ENCODE measurements at regions not wholly inside any gene's neighbourhood (a gene's known extent, or its start where the extent isn't known, plus 50 kb on each side); places are given as distances from the start of the nearest gene placed in this dataset.

DNA sequence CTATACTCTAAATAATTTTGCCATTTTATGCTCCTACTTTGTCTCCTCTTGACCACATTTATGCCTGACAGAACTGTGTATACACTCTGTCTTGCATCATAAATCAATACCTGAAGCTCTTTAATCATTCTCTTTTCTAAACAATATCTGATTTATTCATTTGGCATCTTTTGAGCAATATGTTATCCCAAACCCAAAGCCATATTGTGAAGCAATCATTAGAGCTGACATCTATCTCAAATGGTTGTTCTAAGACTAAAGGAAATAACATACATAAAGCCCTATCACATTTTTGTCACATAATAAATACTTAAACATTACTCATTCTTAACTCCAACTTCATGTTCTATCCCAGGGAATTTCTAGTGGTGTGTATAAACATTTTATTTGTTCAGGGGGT is 717.6 kb downstream of the SORCS1 start:
- no peak for DNase-seq
- no peaks in the 10 kb centered on the region for H3K9me3 ChIP-seq
- no peak overlapping the region for H3K4me3 ChIP-seq
- TF ChIP-seq, protein P1, sequence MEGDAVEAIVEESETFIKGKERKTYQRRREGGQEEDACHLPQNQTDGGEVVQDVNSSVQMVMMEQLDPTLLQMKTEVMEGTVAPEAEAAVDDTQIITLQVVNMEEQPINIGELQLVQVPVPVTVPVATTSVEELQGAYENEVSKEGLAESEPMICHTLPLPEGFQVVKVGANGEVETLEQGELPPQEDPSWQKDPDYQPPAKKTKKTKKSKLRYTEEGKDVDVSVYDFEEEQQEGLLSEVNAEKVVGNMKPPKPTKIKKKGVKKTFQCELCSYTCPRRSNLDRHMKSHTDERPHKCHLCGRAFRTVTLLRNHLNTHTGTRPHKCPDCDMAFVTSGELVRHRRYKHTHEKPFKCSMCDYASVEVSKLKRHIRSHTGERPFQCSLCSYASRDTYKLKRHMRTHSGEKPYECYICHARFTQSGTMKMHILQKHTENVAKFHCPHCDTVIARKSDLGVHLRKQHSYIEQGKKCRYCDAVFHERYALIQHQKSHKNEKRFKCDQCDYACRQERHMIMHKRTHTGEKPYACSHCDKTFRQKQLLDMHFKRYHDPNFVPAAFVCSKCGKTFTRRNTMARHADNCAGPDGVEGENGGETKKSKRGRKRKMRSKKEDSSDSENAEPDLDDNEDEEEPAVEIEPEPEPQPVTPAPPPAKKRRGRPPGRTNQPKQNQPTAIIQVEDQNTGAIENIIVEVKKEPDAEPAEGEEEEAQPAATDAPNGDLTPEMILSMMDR (IDR thresholded peaks at IDR 0.05), result no peak
- no peak for TF ChIP-seq POLR2A (IDR thresholded peaks at IDR 0.05)
- no peaks in the 10 kb centered on the region for H3K4me1 ChIP-seq
- H3K36me3 ChIP-seq, result no peaks in the 10 kb centered on the region
- no peak overlapping the region for H3K27ac ChIP-seq
- intact Hi-C loops (cut with DNase I; ENCODE audit: low total_unique reads), result no loop called here
- H3K27me3 ChIP-seq, result no peaks in the 10 kb centered on the region

- Histone ChIP-seq H3K4me1 (no peaks in the 10 kb centered on the region), H3K4me3 (no peak overlapping the region), H3K36me3 (no peaks in the 10 kb centered on the region), H3K9me3 (no peaks in the 10 kb centered on the region), H3K27me3 (no peaks in the 10 kb centered on the region), H3K27ac (no peak overlapping the region)
- no peak for DNase-seq
- intact Hi-C loops (cut with DNase I; ENCODE audit: low total_unique reads), result no loop called here
- TF ChIP-seq, protein P1 (IDR thresholded peaks at IDR 0.05), result no peak
These were observed 722.3 kb downstream of the SORCS1 start for GRCh38 chr10:106442223-106442622.

DNA sequence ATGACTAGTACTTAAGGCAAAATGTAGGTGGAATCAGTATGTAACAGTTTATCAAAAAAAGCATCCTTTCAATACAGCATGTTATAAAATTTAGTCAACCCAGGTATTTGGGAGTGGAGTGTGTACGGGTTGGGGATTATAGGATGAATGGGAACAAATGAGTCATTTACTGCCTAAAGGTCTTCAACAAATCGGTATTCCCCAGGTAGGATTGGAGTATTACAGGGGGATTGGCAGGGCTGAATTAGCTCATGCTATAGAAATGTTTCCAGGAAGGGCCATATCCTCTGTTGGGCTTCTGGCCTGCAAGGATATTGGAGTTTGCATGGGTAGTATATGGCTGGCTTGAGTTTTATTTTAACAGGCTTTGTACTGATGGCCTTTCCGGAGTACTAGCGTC is 723.7 kb downstream of the SORCS1 start:
- Histone ChIP-seq H3K9me3 (no peaks in the 10 kb centered on the region), H3K27ac (no peak overlapping the region), H3K4me3 (no peak overlapping the region), H3K36me3 (no peaks in the 10 kb centered on the region), H3K4me1 (no peaks in the 10 kb centered on the region), H3K27me3 (no peaks in the 10 kb centered on the region)
- TF ChIP-seq, protein P1 (IDR thresholded peaks at IDR 0.05), result no peak
- no peak for TF ChIP-seq POLR2A (IDR thresholded peaks at IDR 0.05)
- no peak for DNase-seq
- intact Hi-C loops (cut with DNase I; ENCODE audit: low total_unique reads), result no loop called here

- TF ChIP-seq POLR2A (IDR thresholded peaks at IDR 0.05), result no peak
- TF ChIP-seq, protein P1 (IDR thresholded peaks at IDR 0.05), result no peak
- Histone ChIP-seq H3K27ac (no peak overlapping the region), H3K27me3 (no peaks in the 10 kb centered on the region), H3K9me3 (no peaks in the 10 kb centered on the region), H3K36me3 (no peaks in the 10 kb centered on the region), H3K4me1 (no peaks in the 10 kb centered on the region), H3K4me3 (no peak overlapping the region)
- DNase-seq, result no peak
- intact Hi-C loops (cut with DNase I; ENCODE audit: low total_unique reads), result no loop called here
These were observed 724.2 kb downstream of the SORCS1 start for GRCh38 chr10:106440355-106440754.

- H3K27ac ChIP-seq, result no peak overlapping the region
- no peak overlapping the region for H3K4me3 ChIP-seq
- DNase-seq, result no peak
- H3K9me3 ChIP-seq, result no peaks in the 10 kb centered on the region
- H3K4me1 ChIP-seq, result no peaks in the 10 kb centered on the region
- H3K27me3 ChIP-seq, result no peaks in the 10 kb centered on the region
- TF ChIP-seq POLR2A (IDR thresholded peaks at IDR 0.05), result no peak
- TF ChIP-seq, protein P1 (IDR thresholded peaks at IDR 0.05), result no peak
- intact Hi-C loops (cut with DNase I; ENCODE audit: low total_unique reads), result no loop called here
- no peaks in the 10 kb centered on the region for H3K36me3 ChIP-seq
These were observed 725.1 kb downstream of the SORCS1 start for GRCh38 chr10:106439366-106439765.

All from uterus (tissue), 3 donors.